Progenitor cell of endocrine pancreas (in vitro differentiated cells): ENCODE measurements at regions not wholly inside any gene's neighbourhood (a gene's known extent, or its start where the extent isn't known, plus 50 kb on each side); places are given as distances from the start of the nearest gene placed in this dataset.

ENCODE experiments used
- DNase-seq: peaks from one replicate; pipeline ENCODE4 v3.0.0; 2021; ENCODE audit warnings: low spot score; ENCODE audit not compliant: unreplicated experiment
- H3K27ac Mint-ChIP-seq: 2 replicates; pipeline ENCODE4 v1.8.0; 2021; ENCODE audit warnings: mild to moderate bottlenecking, moderate library complexity, mixed read lengths
- H3K27me3 Mint-ChIP-seq: 2 replicates; pipeline ENCODE4 v1.8.0; 2021; ENCODE audit warnings: mixed read lengths
- H3K36me3 Mint-ChIP-seq: 2 replicates; pipeline ENCODE4 v1.8.0; 2022; ENCODE audit warnings: mixed read lengths; ENCODE audit not compliant: insufficient read depth
- H3K4me1 Mint-ChIP-seq: 2 replicates; pipeline ENCODE4 v1.8.0; 2021; ENCODE audit warnings: low read depth, mixed read lengths
- H3K4me3 Mint-ChIP-seq: 2 replicates; pipeline ENCODE4 v1.8.0; 2021; ENCODE audit warnings: low read depth, mild to moderate bottlenecking, moderate library complexity, mixed read lengths
- H3K9me3 Mint-ChIP-seq: 2 replicates; pipeline ENCODE4 v1.8.0; 2021; ENCODE audit warnings: low read depth, mixed read lengths
- CTCF ChIP-seq: fragments of 200-600 bp; sonication (generic); IDR thresholded peaks from one replicate; pipeline ENCODE4 v1.5.0; 2021; ENCODE audit warnings: antibody characterized with exemption, mild to moderate bottlenecking; ENCODE audit not compliant: unreplicated experiment

- H3K9me3 Mint-ChIP-seq = no peaks in the 10 kb centered on the region
- no peaks in the 10 kb centered on the region for H3K27me3 Mint-ChIP-seq
- H3K4me1 Mint-ChIP-seq = peaks cover 11% of the 10 kb centered on the region
- no peaks in the 10 kb centered on the region for H3K36me3 Mint-ChIP-seq
- TF ChIP-seq CTCF = no peak
- DNase-seq = no peak
- no peak overlapping the region for H3K27ac Mint-ChIP-seq
- H3K4me3 Mint-ChIP-seq = no peak overlapping the region
These were observed 53.5 kb upstream of the ADAMTS9 start for GRCh38 chr3:64741341-64741740.

GRCh38 chr3:64739971-64740631 lies 52.3 kb upstream of the ADAMTS9 start:
- Mint-ChIP-seq H3K36me3 (no peaks in the 10 kb centered on the region), H3K27ac (no peak overlapping the region), H3K4me3 (no peak overlapping the region), H3K27me3 (no peaks in the 10 kb centered on the region), H3K9me3 (no peaks in the 10 kb centered on the region), H3K4me1 (peaks cover 11% of the 10 kb centered on the region)
- TF ChIP-seq CTCF = no peak
- DNase-seq = no peak
